HuH-7.5 (cell line): ENCODE measurements at regions not wholly inside any gene's neighbourhood (a gene's known extent, or its start where the extent isn't known, plus 50 kb on each side); places are given as distances from the start of the nearest gene placed in this dataset.
"Not testable (repeated sequence)": the region's sequence is repeated elsewhere in the genome, so short reads cannot be mapped to it uniquely, and the experiment has no call there.

ENCODE experiments used
- DNase-seq: peaks from one replicate; pipeline ENCODE4 v3.0.0; 2011; ENCODE audit warnings: low spot score

GRCh38 chr6:4677011-4677750, 99.0 kb upstream of the CDYL start:
- DNase-seq, result no peak

GRCh38 chr6:4676016-4676415, 100.2 kb upstream of the CDYL start:
- DNase-seq, result no peak

GRCh38 chr6:4675121-4675520, 101.1 kb upstream of the CDYL start:
- DNase-seq, result no peak

- no peak for DNase-seq
Measured at GRCh38 chr6:4673861-4674260, 102.3 kb upstream of the CDYL start.

GRCh38 chr6:4672772-4673171, 103.4 kb upstream of the CDYL start:
- DNase-seq, result no peak

GRCh38 chr6:4671587-4672115, 104.6 kb upstream of the CDYL start:
- DNase-seq, result no peak

- DNase-seq, result no peak
Measured at GRCh38 chr6:4670824-4671409, 105.3 kb upstream of the CDYL start.

- DNase-seq, result no peak
Measured at GRCh38 chr6:4670290-4670689, 105.9 kb upstream of the CDYL start.

- no peak for DNase-seq
Measured at GRCh38 chr6:4668271-4669179, 107.7 kb upstream of the CDYL start.

- no peak for DNase-seq
Measured at GRCh38 chr6:4667591-4667990, 108.6 kb upstream of the CDYL start.

- no peak for DNase-seq
Measured at GRCh38 chr6:4666886-4667513, 109.2 kb upstream of the CDYL start.

GRCh38 chr6:4665489-4666417, 110.5 kb upstream of the CDYL start:
- no peak for DNase-seq

GRCh38 chr6:4664911-4665310, 111.3 kb upstream of the CDYL start:
- DNase-seq, result no peak

GRCh38 chr6:4664117-4664626, 112.0 kb upstream of the CDYL start:
- DNase-seq, result no peak

- no peak for DNase-seq
Measured at GRCh38 chr6:4662886-4663285, 113.3 kb upstream of the CDYL start.

GRCh38 chr6:4661391-4661790, 114.8 kb upstream of the CDYL start:
- no peak for DNase-seq

- DNase-seq, result no peak
Measured at GRCh38 chr6:4660377-4661321, 115.6 kb upstream of the CDYL start.

- not testable (repeated sequence) for DNase-seq
Measured at GRCh38 chr6:4659719-4660118, 116.5 kb upstream of the CDYL start.

- no peak for DNase-seq
Measured at GRCh38 chr6:4658486-4658885, 117.7 kb upstream of the CDYL start.

- no peak for DNase-seq
Measured at GRCh38 chr6:4656106-4656505, 120.1 kb upstream of the CDYL start.
